ENCODE measurements at regions not wholly inside any gene's neighbourhood (a gene's known extent, or its start where the extent isn't known, plus 50 kb on each side); places are given as distances from the start of the nearest gene placed in this dataset.

DNA sequence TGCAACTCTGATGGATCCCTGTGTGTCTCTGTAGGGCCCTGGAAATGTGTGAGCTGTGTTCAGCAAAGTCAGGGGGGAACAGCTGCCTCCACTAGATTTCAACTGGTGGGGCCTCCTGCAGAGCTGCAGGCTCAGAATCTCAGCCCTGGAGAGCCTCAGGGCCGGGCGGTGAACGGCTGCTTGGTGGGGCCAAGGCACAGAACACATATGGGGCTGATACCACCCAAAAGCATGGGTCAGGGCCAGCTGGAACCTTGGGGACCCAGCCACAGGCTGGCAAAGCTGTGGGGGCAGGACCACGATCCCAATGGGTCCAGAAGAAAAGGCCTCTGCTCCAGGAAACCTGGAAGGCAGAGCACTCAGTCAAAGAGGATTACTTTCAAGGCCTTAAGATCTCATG lies 878.5 kb downstream of the BCL11B start:
- ChIA-PET CTCF (no interaction called here), POLR2A (no interaction called here)
- DNase-seq (ENCODE audit: low read depth, low spot score), result no peak
- TF ChIP-seq, protein P1, sequence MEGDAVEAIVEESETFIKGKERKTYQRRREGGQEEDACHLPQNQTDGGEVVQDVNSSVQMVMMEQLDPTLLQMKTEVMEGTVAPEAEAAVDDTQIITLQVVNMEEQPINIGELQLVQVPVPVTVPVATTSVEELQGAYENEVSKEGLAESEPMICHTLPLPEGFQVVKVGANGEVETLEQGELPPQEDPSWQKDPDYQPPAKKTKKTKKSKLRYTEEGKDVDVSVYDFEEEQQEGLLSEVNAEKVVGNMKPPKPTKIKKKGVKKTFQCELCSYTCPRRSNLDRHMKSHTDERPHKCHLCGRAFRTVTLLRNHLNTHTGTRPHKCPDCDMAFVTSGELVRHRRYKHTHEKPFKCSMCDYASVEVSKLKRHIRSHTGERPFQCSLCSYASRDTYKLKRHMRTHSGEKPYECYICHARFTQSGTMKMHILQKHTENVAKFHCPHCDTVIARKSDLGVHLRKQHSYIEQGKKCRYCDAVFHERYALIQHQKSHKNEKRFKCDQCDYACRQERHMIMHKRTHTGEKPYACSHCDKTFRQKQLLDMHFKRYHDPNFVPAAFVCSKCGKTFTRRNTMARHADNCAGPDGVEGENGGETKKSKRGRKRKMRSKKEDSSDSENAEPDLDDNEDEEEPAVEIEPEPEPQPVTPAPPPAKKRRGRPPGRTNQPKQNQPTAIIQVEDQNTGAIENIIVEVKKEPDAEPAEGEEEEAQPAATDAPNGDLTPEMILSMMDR (IDR thresholded peaks at IDR 0.05; ENCODE audit: insufficient read depth, low read length, missing control alignments), result no peak
- H3K4me3 ChIP-seq (ENCODE audit: low read depth, low read length), result no peak overlapping the region

DNA sequence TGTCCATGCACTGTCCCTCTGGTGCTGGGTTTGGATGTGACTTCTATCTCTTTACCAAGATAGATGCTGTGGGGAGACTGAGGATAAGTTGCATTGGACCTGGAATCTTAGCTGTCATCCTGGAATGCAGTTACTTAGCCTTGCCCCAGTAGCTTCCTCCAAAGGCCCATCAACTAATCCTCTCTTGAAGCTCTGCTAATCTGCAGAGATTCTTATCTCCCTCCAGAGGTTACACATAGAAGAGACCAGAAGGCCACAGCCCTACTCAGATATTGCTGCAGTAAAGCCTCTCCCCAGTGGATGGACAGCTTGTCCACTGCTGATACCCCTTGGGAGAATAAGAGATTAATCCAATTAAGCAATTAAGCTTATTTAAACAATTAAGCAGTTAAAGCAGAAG lies 867.2 kb downstream of the BCL11B start:
- no peak overlapping the region for H3K4me3 ChIP-seq (ENCODE audit: low read depth, low read length)
- ChIA-PET POLR2A (no interaction called here), CTCF (no interaction called here)
- TF ChIP-seq, protein P1 (IDR thresholded peaks at IDR 0.05; ENCODE audit: insufficient read depth, low read length, missing control alignments), result no peak
- DNase-seq (ENCODE audit: low read depth, low spot score), result no peak

DNA sequence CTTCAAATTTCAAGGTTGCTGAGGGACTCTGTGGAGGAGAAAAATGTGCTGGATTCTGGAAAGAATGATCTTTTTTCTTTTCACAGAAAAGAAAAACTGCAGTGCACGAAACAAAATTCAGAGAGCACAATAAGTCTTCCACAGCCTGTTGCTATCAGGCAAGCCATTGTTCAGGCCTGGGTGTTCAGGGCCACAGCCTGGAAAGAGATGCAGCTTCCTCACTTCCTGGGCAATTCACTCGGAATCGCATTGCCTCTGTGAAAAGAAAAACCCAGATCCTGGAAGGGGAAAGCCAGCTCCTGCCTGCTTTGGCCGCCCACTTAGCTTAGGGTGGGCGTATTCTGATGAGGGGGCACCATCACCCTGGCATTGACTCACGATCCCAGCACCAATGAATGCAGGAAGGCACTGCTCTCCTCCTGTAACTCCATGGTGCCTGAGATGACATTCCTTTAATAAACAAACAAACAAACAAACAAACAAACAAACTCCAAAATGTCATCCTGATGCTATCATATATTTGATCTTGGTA lies 863.9 kb downstream of the BCL11B start:
- ChIA-PET CTCF (no interaction called here), POLR2A (no interaction called here)
- no peak for DNase-seq (ENCODE audit: low read depth, low spot score)
- H3K4me3 ChIP-seq (ENCODE audit: low read depth, low read length), result no peak overlapping the region
- TF ChIP-seq, protein P1 (IDR thresholded peaks at IDR 0.05; ENCODE audit: insufficient read depth, low read length, missing control alignments), result no peak

DNA sequence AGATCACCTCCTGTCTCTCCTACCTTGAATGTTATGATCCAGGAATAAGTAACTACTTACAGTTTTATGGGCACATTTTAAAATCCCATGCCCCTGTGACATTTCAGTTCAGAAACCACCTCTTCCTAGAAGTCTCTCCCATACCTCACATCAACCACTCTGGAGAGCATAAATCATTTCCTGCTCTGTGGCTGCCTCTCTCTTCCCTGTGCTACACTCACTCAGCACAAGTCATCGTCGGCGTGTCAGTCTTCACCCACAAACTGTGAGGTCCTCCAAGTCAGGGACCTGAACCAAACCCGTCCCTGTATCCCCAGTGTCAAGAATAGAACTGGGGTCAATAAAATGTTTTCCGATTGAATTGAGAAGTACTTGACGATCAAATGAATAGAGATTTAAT lies 863.3 kb downstream of the BCL11B start:
- POLR2A ChIA-PET, result no interaction called here

DNA sequence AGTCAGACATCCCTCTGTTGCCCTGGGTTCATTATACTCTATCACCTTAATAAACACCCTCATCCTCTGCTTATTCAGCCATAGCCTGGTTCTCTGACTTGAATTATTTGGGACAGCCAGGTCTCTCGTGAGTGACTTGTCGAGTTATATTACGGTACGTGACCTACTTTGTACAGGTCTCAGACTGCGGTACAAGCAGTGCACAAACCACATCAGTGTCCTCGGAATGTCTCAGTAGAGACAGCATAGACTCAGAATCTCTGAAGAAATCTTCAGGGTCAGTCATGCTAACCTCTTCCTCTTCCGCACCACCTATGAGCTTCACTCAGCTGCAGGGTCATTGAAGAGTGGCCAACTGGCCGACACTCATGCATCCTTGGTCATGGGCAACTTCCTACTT lies 860.8 kb downstream of the BCL11B start:
- ChIA-PET POLR2A (no interaction called here), CTCF (no interaction called here)
- no peak overlapping the region for H3K4me3 ChIP-seq (ENCODE audit: low read depth, low read length)
- DNase-seq (ENCODE audit: low read depth, low spot score), result no peak
- TF ChIP-seq, protein P1 (IDR thresholded peaks at IDR 0.05; ENCODE audit: insufficient read depth, low read length, missing control alignments), result no peak

More for the DNA sequence above, 863.3 kb downstream of the BCL11B start:
- DNase-seq (ENCODE audit: low read depth, low spot score), result no peak
- CTCF ChIA-PET, result no interaction called here
- no peak overlapping the region for H3K4me3 ChIP-seq (ENCODE audit: low read depth, low read length)
- TF ChIP-seq, protein P1 (IDR thresholded peaks at IDR 0.05; ENCODE audit: insufficient read depth, low read length, missing control alignments), result no peak

DNA sequence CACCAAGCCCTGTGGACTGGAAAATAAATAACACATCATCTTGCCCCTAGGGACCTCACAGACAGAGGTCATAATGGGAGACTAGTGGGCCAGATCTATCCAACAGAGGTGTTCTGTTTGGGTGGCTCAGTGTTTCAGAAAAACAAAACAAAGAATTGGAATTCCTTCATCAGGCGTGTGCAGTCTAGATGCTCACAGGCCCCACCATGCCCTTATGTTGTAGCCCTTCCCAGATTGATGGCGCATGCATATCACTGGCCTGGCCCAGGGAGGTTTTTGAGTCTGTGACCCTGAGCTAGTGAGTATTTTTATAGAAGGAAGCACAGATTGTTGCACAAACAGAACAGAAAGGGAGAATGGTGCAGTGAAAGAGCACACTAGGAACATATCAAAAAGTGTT lies 859.6 kb downstream of the BCL11B start:
- TF ChIP-seq, protein P1 (IDR thresholded peaks at IDR 0.05; ENCODE audit: insufficient read depth, low read length, missing control alignments), result no peak
- POLR2A ChIA-PET, result no interaction called here
- H3K4me3 ChIP-seq (ENCODE audit: low read depth, low read length), result no peak overlapping the region
- no peak for DNase-seq (ENCODE audit: low read depth, low spot score)
- CTCF ChIA-PET, result no interaction called here

All from AG04449 (cell line).